Smooth muscle cell (in vitro differentiated cells): ENCODE measurements at regions not wholly inside any gene's neighbourhood (a gene's known extent, or its start where the extent isn't known, plus 50 kb on each side); places are given as distances from the start of the nearest gene placed in this dataset.

ENCODE experiments used
- DNase-seq: peaks from one replicate; lab custom pipeline; 2025; ENCODE audit not compliant: unreplicated experiment; lab: John Stamatoyannopoulos, UW
- H2AFZ ChIP-seq: fragments of 200-600 bp; sonication (generic); 2 replicates; pipeline ENCODE4 v1.6.0; 2016; ENCODE audit warnings: antibody characterized with exemption, low read depth, mild to moderate bottlenecking
- H3F3A ChIP-seq: fragments of 200-600 bp; sonication (generic); 2 replicates; pipeline ENCODE4 v1.6.0; 2017; ENCODE audit warnings: antibody characterized with exemption, low read depth
- H3K27ac ChIP-seq: fragments of 200-600 bp; sonication (generic); 2 replicates; pipeline ENCODE4 v1.5.1; 2016; ENCODE audit warnings: low read depth, mild to moderate bottlenecking
- H3K27me3 ChIP-seq: fragments of 200-600 bp; sonication (generic); 2 replicates; pipeline ENCODE4 v1.6.1; 2016; ENCODE audit warnings: low read depth, mild to moderate bottlenecking
- H3K36me3 ChIP-seq: fragments of 200-600 bp; sonication (generic); 2 replicates; pipeline ENCODE4 v1.5.1; 2016; ENCODE audit warnings: low read depth
- H3K4me1 ChIP-seq: fragments of 200-600 bp; sonication (generic); 2 replicates; pipeline ENCODE4 v1.5.1; 2016; ENCODE audit warnings: low read depth
- H3K4me2 ChIP-seq: fragments of 200-600 bp; sonication (generic); 2 replicates; pipeline ENCODE4 v1.6.0; 2016; ENCODE audit warnings: mild to moderate bottlenecking
- H3K4me3 ChIP-seq: fragments of 200-600 bp; sonication (generic); 2 replicates; pipeline ENCODE4 v1.5.1; 2016; ENCODE audit warnings: mild to moderate bottlenecking
- H3K79me2 ChIP-seq: fragments of 200-600 bp; sonication (generic); 2 replicates; pipeline ENCODE4 v1.6.0; 2016; ENCODE audit warnings: low read depth, mild to moderate bottlenecking
- H3K9ac ChIP-seq: fragments of 200-600 bp; sonication (generic); 2 replicates; pipeline ENCODE4 v1.6.0; 2016; ENCODE audit warnings: low read depth
- H3K9me3 ChIP-seq: fragments of 200-600 bp; sonication (generic); replicated peaks from 2 replicates; pipeline ENCODE4 v1.5.1; 2016; ENCODE audit warnings: low read depth
- H4K20me1 ChIP-seq: fragments of 200-600 bp; sonication (generic); 2 replicates; pipeline ENCODE4 v1.6.0; 2016; ENCODE audit warnings: low read depth
- WGBS: methylation state at CpG from one replicate; pipeline ENCODE4 v1.1.7; 2016; ENCODE audit warnings: low lambda C conversion rate; 5-methylcytosine and 5-hydroxymethylcytosine counted together
- TF ChIP-seq, protein P1 (sequence below): fragments of 200-600 bp; sonication (generic); IDR thresholded peaks from 2 replicates; pipeline ENCODE4 v1.5.1; 2017; ENCODE audit warnings: borderline replicate concordance, mild to moderate bottlenecking, antibody characterized with exemption; ENCODE audit not compliant: insufficient read depth, poor library complexity, severe bottlenecking

DNA sequence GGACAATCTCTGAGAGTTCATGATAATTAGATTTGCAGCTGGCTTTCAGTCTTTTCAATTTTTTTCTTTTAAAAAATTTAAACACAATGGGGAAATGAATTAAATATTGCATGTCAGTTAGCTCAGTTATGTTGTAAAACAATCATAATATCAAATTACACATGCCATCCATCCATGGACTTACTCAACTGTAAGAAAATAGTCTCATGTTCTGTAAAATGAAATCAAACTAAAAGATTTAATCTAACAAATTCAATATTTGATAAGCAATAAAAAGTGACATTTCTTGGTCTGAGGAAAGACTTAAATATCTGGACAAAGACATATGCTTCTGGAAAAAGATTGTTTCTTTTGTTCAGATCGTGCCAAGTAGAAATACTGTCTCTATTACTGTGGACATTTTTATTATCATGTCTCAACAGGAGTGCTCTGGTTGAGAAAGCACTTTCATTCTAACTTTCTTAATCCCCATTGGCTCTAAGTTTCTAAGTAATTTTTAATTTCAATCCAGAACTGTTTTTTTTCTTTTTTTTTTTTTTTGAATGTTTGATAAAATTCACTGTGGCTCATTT is 179.2 kb upstream of the FAM3C start:
- Histone ChIP-seq H2AFZ (no peak overlapping the region), H4K20me1 (no peaks in the 10 kb centered on the region), H3K79me2 (no peaks in the 10 kb centered on the region), H3K4me1 (peaks cover 16% of the 10 kb centered on the region), H3K27me3 (no peaks in the 10 kb centered on the region), H3K4me2 (no peak overlapping the region), H3K4me3 (no peak overlapping the region), H3F3A (no peaks in the 10 kb centered on the region), H3K27ac (no peak overlapping the region), H3K9ac (no peak overlapping the region), H3K36me3 (no peaks in the 10 kb centered on the region), H3K9me3 (no peaks in the 10 kb centered on the region)
- TF ChIP-seq, protein P1, sequence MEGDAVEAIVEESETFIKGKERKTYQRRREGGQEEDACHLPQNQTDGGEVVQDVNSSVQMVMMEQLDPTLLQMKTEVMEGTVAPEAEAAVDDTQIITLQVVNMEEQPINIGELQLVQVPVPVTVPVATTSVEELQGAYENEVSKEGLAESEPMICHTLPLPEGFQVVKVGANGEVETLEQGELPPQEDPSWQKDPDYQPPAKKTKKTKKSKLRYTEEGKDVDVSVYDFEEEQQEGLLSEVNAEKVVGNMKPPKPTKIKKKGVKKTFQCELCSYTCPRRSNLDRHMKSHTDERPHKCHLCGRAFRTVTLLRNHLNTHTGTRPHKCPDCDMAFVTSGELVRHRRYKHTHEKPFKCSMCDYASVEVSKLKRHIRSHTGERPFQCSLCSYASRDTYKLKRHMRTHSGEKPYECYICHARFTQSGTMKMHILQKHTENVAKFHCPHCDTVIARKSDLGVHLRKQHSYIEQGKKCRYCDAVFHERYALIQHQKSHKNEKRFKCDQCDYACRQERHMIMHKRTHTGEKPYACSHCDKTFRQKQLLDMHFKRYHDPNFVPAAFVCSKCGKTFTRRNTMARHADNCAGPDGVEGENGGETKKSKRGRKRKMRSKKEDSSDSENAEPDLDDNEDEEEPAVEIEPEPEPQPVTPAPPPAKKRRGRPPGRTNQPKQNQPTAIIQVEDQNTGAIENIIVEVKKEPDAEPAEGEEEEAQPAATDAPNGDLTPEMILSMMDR = no peak
- no peak for DNase-seq
- WGBS = 83% methylated on average over 1 of the region's 1 CpG

DNA sequence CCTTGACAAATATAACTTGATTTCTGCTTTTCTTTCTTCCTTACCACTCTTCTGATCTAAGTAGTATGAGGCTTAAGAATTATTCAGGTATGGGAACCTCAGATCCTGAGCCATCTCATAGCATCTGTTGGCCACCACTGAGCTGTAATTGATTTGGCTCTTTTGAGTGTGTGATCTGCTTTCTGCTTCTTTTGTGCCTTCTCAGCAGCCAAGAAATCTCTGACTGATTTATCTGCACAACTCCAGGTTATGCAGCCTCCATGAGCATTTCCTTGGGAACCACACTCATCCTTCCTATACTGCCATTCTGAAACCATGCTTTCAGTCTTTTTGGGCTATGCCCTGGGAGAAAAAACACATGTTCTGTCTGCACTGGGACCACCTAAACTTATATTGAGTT is 178.0 kb upstream of the FAM3C start:
- Histone ChIP-seq H3K36me3 (no peaks in the 10 kb centered on the region), H3K4me1 (peaks cover 16% of the 10 kb centered on the region), H3K4me3 (no peak overlapping the region), H3K79me2 (no peaks in the 10 kb centered on the region), H3K9ac (no peak overlapping the region), H3F3A (no peaks in the 10 kb centered on the region), H3K9me3 (no peaks in the 10 kb centered on the region), H2AFZ (no peak overlapping the region), H3K27me3 (no peaks in the 10 kb centered on the region), H3K27ac (no peak overlapping the region), H4K20me1 (no peaks in the 10 kb centered on the region), H3K4me2 (no peak overlapping the region)
- TF ChIP-seq, protein P1 = no peak
- DNase-seq = no peak

- no peaks in the 10 kb centered on the region for H3K79me2 ChIP-seq
- H3K4me2 ChIP-seq = no peak overlapping the region
- 83% methylated on average over 7 of the region's 7 CpGs for WGBS
- H3K9me3 ChIP-seq = no peaks in the 10 kb centered on the region
- H3K27me3 ChIP-seq = no peaks in the 10 kb centered on the region
- no peak overlapping the region for H3K27ac ChIP-seq
- H3F3A ChIP-seq = no peaks in the 10 kb centered on the region
- H4K20me1 ChIP-seq = no peaks in the 10 kb centered on the region
- TF ChIP-seq, protein P1 = no peak
- H3K36me3 ChIP-seq = no peaks in the 10 kb centered on the region
- H3K9ac ChIP-seq = no peak overlapping the region
- peaks cover 16% of the 10 kb centered on the region for H3K4me1 ChIP-seq
- H3K4me3 ChIP-seq = no peak overlapping the region
- no peak overlapping the region for H2AFZ ChIP-seq
- DNase-seq = no peak
Observed at GRCh38 chr7:121572615-121573014, 176.5 kb upstream of the FAM3C start.

GRCh38 chr7:121570365-121570764 is 174.3 kb upstream of the FAM3C start:
- Histone ChIP-seq H3K79me2 (no peaks in the 10 kb centered on the region), H3K4me3 (no peak overlapping the region), H3K9ac (no peak overlapping the region), H3F3A (no peaks in the 10 kb centered on the region), H3K36me3 (no peaks in the 10 kb centered on the region), H3K27ac (no peak overlapping the region), H3K4me1 (peaks cover 4% of the 10 kb centered on the region), H3K4me2 (no peak overlapping the region), H4K20me1 (no peaks in the 10 kb centered on the region), H2AFZ (no peak overlapping the region), H3K27me3 (no peaks in the 10 kb centered on the region), H3K9me3 (no peaks in the 10 kb centered on the region)
- no peak for DNase-seq
- 89% methylated on average over 3 of the region's 3 CpGs for WGBS
- TF ChIP-seq, protein P1 = no peak
